HG03139 (cell line): ENCODE measurements at regions not wholly inside any gene's neighbourhood (a gene's known extent, or its start where the extent isn't known, plus 50 kb on each side); places are given as distances from the start of the nearest gene placed in this dataset.

Experiments used
- ATAC-seq: cut with Tn5 transposase; IDR thresholded peaks from one replicate; pipeline ENCODE4 v1.9.1; 2021; ENCODE audit not compliant: unreplicated experiment

- no peak for ATAC-seq
Observed at GRCh38 chr11:32316232-32316631, 119.1 kb downstream of the WT1 start.

DNA sequence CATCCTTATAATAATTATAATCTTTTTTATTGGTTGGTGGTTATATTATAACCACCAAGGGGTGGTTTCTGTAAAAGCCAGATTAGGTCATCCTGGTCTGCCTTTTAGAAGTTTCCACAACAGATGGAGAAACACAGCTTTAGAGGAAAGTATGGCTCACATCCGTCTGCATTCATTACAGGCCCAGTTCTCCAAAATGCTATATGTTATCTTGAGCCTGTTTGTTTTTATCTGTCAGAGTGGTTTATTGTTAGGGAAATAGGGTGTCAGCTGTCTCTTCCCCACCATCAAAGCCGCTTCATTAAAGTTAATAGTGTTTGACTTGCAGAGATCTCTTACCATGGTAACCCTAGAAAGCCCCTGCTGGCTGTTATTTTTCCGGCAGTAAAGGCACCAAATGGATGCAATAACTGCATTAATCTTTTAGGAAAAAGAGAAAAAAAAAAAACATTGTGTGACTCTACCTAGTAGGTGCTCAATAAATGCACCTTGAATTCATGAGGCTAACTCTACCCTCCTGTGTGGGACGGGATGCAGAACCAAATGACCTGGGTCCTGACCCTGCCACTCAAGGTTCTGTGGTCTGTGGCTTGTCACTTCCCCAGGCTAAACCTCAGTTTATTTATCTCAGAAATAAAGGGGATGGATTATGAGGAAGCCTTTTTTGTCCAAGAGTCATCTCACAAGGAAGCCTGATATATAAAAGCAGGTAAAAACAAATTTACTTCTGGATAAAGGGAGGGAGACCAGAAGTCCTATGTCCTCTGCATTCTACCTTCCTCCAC, 118.3 kb downstream of the WT1 start:
- ATAC-seq = no peak

GRCh38 chr11:32317643-32318042, 117.7 kb downstream of the WT1 start:
- no peak for ATAC-seq

- ATAC-seq = no peak
Observed at GRCh38 chr11:32318071-32319055, 117.0 kb downstream of the WT1 start.

DNA sequence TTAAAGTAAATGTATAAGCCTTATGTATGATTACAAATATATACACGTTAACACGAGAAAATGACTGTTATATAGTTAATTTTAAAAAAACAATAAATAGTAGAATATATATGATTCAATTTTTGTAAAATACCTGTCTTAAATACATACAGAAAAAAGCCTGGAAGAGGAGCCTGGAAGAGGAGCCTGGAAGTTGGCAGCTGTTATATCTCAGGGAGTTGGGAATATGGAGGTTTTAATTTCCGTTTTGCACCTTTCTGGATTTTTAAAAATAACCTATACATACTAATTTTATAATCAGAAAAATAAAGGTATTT, 111.6 kb downstream of the WT1 start:
- ATAC-seq = no peak

- no peak for ATAC-seq
Observed at GRCh38 chr11:32325187-32325586, 110.2 kb downstream of the WT1 start.

DNA sequence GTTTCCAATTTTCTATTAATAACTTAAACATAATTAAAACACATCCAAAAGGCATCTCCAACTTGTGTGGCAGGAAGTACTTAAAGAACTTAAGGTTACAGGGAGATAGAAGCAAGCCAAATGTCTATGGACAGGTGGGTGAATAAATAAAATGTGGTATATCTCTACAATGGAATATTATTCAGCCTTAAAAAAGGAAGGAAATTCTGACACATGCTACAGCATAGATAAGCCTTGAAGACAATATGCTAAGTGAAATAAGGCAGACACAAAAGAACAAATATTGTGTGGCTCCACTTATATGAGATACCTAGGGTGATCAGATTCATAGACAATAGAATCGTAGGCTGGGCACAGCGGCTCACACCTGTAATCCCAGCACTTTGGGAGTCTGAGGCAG, 109.6 kb downstream of the WT1 start:
- ATAC-seq = no peak

GRCh38 chr11:32326522-32326921, 108.8 kb downstream of the WT1 start:
- no peak for ATAC-seq

DNA sequence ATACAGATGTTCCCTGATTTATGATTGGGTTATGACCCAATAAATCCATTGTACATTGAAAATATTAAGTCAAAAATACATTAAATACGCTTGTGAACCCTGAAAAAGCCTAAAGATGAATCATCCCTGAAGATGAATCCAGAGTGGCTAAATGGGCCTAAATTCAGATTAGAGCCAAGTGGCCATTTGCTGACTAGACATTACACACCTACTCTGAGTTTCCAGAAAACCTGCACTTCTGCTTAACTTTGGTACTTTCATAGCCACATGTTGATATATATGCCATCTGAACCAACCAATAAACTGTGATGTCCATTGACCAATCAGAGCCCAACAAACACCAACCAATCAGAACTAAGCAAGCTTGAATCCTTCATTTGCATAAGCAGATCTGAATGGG, 106.9 kb downstream of the WT1 start:
- ATAC-seq = no peak

DNA sequence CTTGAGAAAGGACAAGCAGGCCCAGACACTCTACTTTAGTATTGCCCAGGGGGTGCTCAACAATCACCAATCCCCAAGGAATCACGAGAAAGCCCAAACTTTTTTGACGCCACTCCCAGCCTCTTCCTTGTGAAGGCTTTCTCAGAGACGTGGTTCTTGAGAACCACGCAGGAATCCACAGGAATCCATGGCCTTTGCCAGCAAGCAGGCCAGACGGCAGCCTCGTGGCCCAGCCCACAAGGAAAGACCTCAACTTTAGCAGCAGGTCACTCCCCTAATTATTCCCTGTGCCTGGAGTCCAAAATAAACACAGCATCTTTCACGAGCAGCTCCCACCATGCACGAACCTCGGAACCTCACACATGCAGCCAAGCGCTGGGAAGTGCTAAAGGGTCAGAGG, 104.2 kb downstream of the WT1 start:
- no peak for ATAC-seq

GRCh38 chr11:32331792-32332191, 103.5 kb downstream of the WT1 start:
- no peak for ATAC-seq

DNA sequence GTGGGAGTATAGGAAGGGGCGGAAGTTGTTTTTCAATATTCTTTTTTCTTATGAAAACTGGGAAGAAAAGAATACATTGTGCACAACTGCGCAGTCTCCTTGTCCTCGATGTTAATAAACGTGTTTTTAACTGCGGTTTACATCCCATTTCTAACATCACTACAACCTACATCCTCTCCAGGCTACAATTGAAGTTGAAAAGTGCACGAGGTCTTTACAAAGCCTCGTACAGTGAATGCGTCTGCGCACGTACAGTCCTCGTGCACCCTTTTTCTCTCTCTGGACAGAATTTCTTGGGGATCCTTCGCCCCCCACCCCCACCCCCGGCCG, 102.4 kb downstream of the WT1 start:
- no peak for ATAC-seq

DNA sequence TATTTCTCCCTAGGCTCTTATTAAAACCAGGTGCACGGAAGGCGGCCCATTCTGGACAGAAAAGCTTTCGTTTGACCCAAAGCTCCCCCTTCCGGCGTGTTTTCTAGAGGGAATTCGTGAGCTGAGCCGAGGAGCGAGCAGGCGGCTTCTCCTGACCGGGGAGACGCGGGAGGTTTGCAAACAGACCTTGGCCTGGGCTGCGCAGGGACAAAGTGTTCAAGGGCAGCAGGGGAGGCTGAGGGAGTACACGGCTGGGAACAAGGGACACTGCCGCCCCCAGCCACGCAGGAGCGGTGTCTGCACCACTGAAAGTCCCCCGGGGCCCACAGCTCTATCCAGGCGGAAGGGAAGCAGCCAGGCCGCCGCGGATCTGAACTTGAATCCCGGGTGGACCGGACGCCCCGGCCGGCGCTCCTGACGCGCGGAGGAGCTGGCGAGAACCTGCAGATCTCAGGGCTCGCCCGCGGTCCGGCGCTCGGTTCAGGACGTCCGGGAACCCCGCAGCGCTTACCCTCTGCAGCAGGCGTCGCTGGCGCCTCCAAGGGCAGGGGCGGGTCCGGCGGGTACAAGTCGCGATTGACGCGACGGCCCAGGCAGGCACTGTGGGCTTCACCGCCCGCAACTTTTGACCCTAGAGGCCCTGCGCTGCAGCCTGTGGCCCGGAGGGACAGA, 101.9 kb downstream of the WT1 start:
- no peak for ATAC-seq

DNA sequence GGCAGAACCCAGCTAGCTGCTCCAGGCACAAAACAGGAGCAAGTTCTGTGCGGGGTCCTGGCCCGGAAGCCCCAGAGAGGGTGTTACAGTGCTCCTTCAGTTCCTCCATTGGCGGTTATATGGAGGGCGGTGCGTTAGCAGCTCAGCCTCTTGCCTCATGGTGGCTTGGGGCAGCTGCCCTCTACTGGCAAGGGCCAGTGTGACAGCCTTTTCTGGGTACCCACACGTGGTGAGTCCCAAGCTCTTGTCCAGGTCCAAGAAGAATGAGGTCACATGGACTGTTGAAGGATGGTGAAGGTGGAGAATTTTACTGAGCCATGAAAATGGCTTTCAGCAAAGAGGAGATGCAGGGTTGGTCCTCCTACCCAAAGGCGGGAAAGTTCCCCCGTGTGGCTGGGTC, 100.5 kb downstream of the WT1 start:
- ATAC-seq = no peak
